HepG2 (cell line): ENCODE measurements at regions not wholly inside any gene's neighbourhood (a gene's known extent, or its start where the extent isn't known, plus 50 kb on each side); places are given as distances from the start of the nearest gene placed in this dataset.

Experiments
- ATAC-seq: fragments of 200-7000 bp; cut with Tn5 transposase; 3 replicates; pipeline ENCODE4 v1.9.1; 2020; ENCODE audit warnings: mild to moderate bottlenecking, moderate library complexity
- BruUV-seq: library from RNA; stranded (reverse); fragments of 400-500 nt; replicated peaks from 2 replicates; lab custom pipeline; 2021; lab: Mats Ljungman, UMichigan
- CTCF ChIA-PET: fragments of 300-600 bp; formaldehyde crosslinking; extraction: SDS; loops from one replicate; lab custom pipeline; 2021; ENCODE audit warnings: low total read pairs, inconsistent platforms, low intra/inter-chr PET ratio; lab: Yijun Ruan, JAX
- POLR2A ChIA-PET: fragments of 350-600 bp; sonication (Branson Sonifier 250); formaldehyde crosslinking; loops from one replicate; lab custom pipeline; 2020; ENCODE audit warnings: antibody characterized with exemption, inconsistent platforms; lab: Yijun Ruan, JAX
- DNase-seq: peaks from one replicate; pipeline ENCODE4 v3.0.0-alpha.2; 2015; ENCODE audit warnings: low spot score
- FAIRE-seq: peaks from 3 replicates; lab custom pipeline; 2011; peaks lifted over from hg19 to GRCh38; lab: Jason Lieb, UNC
- H2AFZ ChIP-seq: one replicate; pipeline ENCODE4 v1.6.1; 2011; ENCODE audit warnings: low read length, inconsistent platforms
- H3K27ac ChIP-seq: fragments of 300-600 bp; 3 replicates; pipeline ENCODE4 v1.8.0; 2011; ENCODE audit warnings: mixed run types, mild to moderate bottlenecking, mixed read lengths, low read length, inconsistent platforms; ENCODE audit not compliant: insufficient read depth; ENCODE audit errors: extremely low read length
- H3K27me3 ChIP-seq, 2 experiments: fragments of 200-600 bp in 1 of 2; 2 replicates in 1 of 2; 3 replicates in 1 of 2; pipeline versions ENCODE4 v1.6.0 to v1.8.0; 2011; ENCODE audit warnings: low read length in 2 of 2, mild to moderate bottlenecking in 2 of 2, moderate library complexity in 2 of 2, inconsistent platforms in 1 of 2; ENCODE audit not compliant: insufficient read depth in 2 of 2, control insufficient read depth in 1 of 2
- H3K36me3 ChIP-seq, 2 experiments: fragments of 200-600 bp in 1 of 2; replicated peaks in 1 of 2; 2 replicates in 1 of 2; 3 replicates in 1 of 2; pipeline versions ENCODE4 v1.5.1 to v1.8.0; 2011; ENCODE audit warnings: low read length in 2 of 2, inconsistent platforms in 1 of 2; ENCODE audit not compliant: insufficient read depth in 2 of 2, control insufficient read depth in 1 of 2
- H3K4me1 ChIP-seq: 2 replicates; pipeline ENCODE4 v1.5.1; 2012; ENCODE audit warnings: low read length, inconsistent platforms; ENCODE audit not compliant: insufficient read depth
- H3K4me2 ChIP-seq: 2 replicates; pipeline ENCODE4 v1.6.0; 2011; ENCODE audit warnings: low read depth, low read length, inconsistent platforms
- H3K4me3 ChIP-seq, 3 experiments: fragments of 200-600 bp in 1 of 3; sonication (generic), shearing (Covaris generic) in 1 of 3; replicated peaks in 1 of 3; 2 replicates each; pipeline ENCODE4 v1.5.1; 2011 to 2016; ENCODE audit warnings: low read length in 3 of 3, inconsistent platforms in 2 of 3, low read depth in 2 of 3, mild to moderate bottlenecking in 2 of 3, control low read depth in 1 of 3, mixed read lengths in 1 of 3; ENCODE audit not compliant: insufficient read depth in 1 of 3
- H3K79me2 ChIP-seq: one replicate; pipeline ENCODE4 v1.6.1; 2011; ENCODE audit warnings: low read length, inconsistent platforms; ENCODE audit not compliant: insufficient read depth
- H3K9ac ChIP-seq: 2 replicates; pipeline ENCODE4 v1.6.0; 2011; ENCODE audit warnings: mild to moderate bottlenecking, low read depth, low read length, inconsistent platforms; ENCODE audit not compliant: insufficient read depth
- H3K9me3 ChIP-seq: 2 replicates; pipeline ENCODE4 v1.5.1; 2012; ENCODE audit warnings: mild to moderate bottlenecking, low read length
- H4K20me1 ChIP-seq: 2 replicates; pipeline ENCODE4 v1.6.0; 2011; ENCODE audit warnings: inconsistent platforms, mild to moderate bottlenecking, low read length, moderate library complexity; ENCODE audit not compliant: insufficient read depth
- ATF5 ChIP-seq: sonication (generic); formaldehyde crosslinking; IDR thresholded peaks from 2 replicates; pipeline ENCODE4 v1.4.0; 2020; ENCODE audit warnings: mild to moderate bottlenecking, low read depth, missing genetic modification reagents
- CENPT ChIP-seq: sonication (generic); formaldehyde crosslinking; IDR thresholded peaks from 2 replicates; pipeline ENCODE4 v1.8.0; 2022; ENCODE audit warnings: low read depth, mild to moderate bottlenecking, moderate library complexity, missing genetic modification reagents
- HDAC1 ChIP-seq: sonication (generic); formaldehyde crosslinking; IDR thresholded peaks from 2 replicates; pipeline ENCODE4 v1.5.1; 2020; ENCODE audit warnings: mild to moderate bottlenecking, missing genetic modification reagents
- NFKB2 ChIP-seq: sonication (generic); formaldehyde crosslinking; IDR thresholded peaks from 2 replicates; pipeline ENCODE4 v1.4.0; 2020; ENCODE audit warnings: missing genetic modification reagents, borderline replicate concordance
- SP2 ChIP-seq: sonication (generic); formaldehyde crosslinking; IDR thresholded peaks from 2 replicates; pipeline ENCODE4 v1.5.1; 2020; ENCODE audit warnings: mild to moderate bottlenecking, missing genetic modification reagents
- SP4 ChIP-seq: sonication (generic); formaldehyde crosslinking; IDR thresholded peaks from 2 replicates; pipeline ENCODE4 v1.8.1; 2023; ENCODE audit warnings: mild to moderate bottlenecking, missing genetic modification reagents
- WIZ ChIP-seq: sonication (generic); formaldehyde crosslinking; IDR thresholded peaks from 2 replicates; pipeline ENCODE4 v1.5.1; 2020; ENCODE audit warnings: mild to moderate bottlenecking, missing genetic modification reagents
- ZBTB43 ChIP-seq: sonication (generic); formaldehyde crosslinking; conservative IDR thresholded peaks from 2 replicates; pipeline ENCODE4 v1.4.0; 2020; ENCODE audit warnings: missing genetic modification reagents
- ZFP37 ChIP-seq: sonication (generic); formaldehyde crosslinking; IDR thresholded peaks from 2 replicates; pipeline ENCODE4 v1.4.0; 2020; ENCODE audit warnings: missing genetic modification reagents, borderline replicate concordance
- ZNF24 ChIP-seq: fragments of 450-650 bp; IDR thresholded peaks from 2 replicates; pipeline ENCODE4 v1.6.1; 2017; ENCODE audit warnings: antibody characterized with exemption, mild to moderate bottlenecking
- ZNF713 ChIP-seq: sonication (generic); formaldehyde crosslinking; IDR thresholded peaks from 2 replicates; pipeline ENCODE4 v1.4.0; 2020; ENCODE audit warnings: mild to moderate bottlenecking, missing genetic modification reagents
- ZNF737 ChIP-seq: sonication (generic); formaldehyde crosslinking; IDR thresholded peaks from 2 replicates; pipeline ENCODE4 v1.5.0; 2020; ENCODE audit warnings: missing genetic modification reagents, mild to moderate bottlenecking, borderline replicate concordance
- ZZZ3 ChIP-seq: sonication (generic); formaldehyde crosslinking; IDR thresholded peaks from 2 replicates; pipeline ENCODE4 v1.4.0; 2020; ENCODE audit warnings: missing genetic modification reagents, mild to moderate bottlenecking, borderline replicate concordance
- WGBS: methylation state at CpG from one replicate; pipeline ENCODE4 v1.1.6; 2017; ENCODE audit warnings: low lambda C conversion rate; 5-methylcytosine and 5-hydroxymethylcytosine counted together
- in situ Hi-C: cut with HindIII; loops from 2 replicates; pipeline ENCODE4 v1.10.0; 2017; ENCODE audit warnings: low pct_unique_long_range_greater_than_20kb; ENCODE audit not compliant: extremely low pct_ligation_motif_present
- intact Hi-C: fragments of 100-400 bp; cut with micrococcal nuclease; formaldehyde crosslinking; loops from one replicate; pipeline ENCODE4 v1.10.0; 2022; ENCODE audit not compliant: unreplicated experiment
- TF ChIP-seq, protein P1 (sequence below): sonication (generic); formaldehyde crosslinking; IDR thresholded peaks from 2 replicates; pipeline ENCODE4 v1.4.0; 2020; ENCODE audit warnings: missing genetic modification reagents

- FAIRE-seq, result no peak
- no peak overlapping the region for H3K27ac ChIP-seq
- TF ChIP-seq ZBTB43 (CRISPR knock-in tag) (no peak), SP2 (CRISPR knock-in tag) (no peak), HDAC1 (no peak), WIZ (CRISPR knock-in tag) (no peak), NFKB2 (no peak), SP4 (CRISPR knock-in tag) (no peak), CENPT (CRISPR knock-in tag) (no peak), ZFP37 (no peak), ZNF737 (CRISPR knock-in tag) (no peak), ZNF713 (no peak), ATF5 (no peak), ZNF24 (no peak), ZZZ3 (no peak)
- TF ChIP-seq, protein P1, sequence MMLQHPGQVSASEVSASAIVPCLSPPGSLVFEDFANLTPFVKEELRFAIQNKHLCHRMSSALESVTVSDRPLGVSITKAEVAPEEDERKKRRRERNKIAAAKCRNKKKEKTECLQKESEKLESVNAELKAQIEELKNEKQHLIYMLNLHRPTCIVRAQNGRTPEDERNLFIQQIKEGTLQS (CRISPR knock-in tag), result no peak
- no peaks in the 10 kb centered on the region for H3K27me3 ChIP-seq
- WGBS, result 0% methylated on average over 1 of the region's 1 CpG
- no peak overlapping the region for H3K9ac ChIP-seq
- intact Hi-C loops (no loop called here), in situ Hi-C loops (no loop called here)
- H3K4me2 ChIP-seq, result no peak overlapping the region
- ChIA-PET CTCF (no interaction called here), POLR2A (no interaction called here)
- no peaks in the 10 kb centered on the region for H4K20me1 ChIP-seq
- H3K4me1 ChIP-seq, result no peaks in the 10 kb centered on the region
- no peak for ATAC-seq
- H3K4me3 ChIP-seq, result no peak overlapping the region
- no peaks in the 10 kb centered on the region for H3K79me2 ChIP-seq
- H2AFZ ChIP-seq, result no peak overlapping the region
- no TSS peak for BruUV-seq
- H3K9me3 ChIP-seq, result peaks cover 86% of the 10 kb centered on the region
- no peaks in the 10 kb centered on the region for H3K36me3 ChIP-seq
- DNase-seq, result no peak
These were observed 400.3 kb upstream of the CAMK1G start for GRCh38 chr1:209183195-209183594.
